NCI-H510A (cell line): ENCODE measurements at regions not wholly inside any gene's neighbourhood (a gene's known extent, or its start where the extent isn't known, plus 50 kb on each side); places are given as distances from the start of the nearest gene placed in this dataset.

ENCODE experiments used
- DNase-seq: peaks from one replicate; lab custom pipeline; 2025; lab: John Stamatoyannopoulos, UW

DNA sequence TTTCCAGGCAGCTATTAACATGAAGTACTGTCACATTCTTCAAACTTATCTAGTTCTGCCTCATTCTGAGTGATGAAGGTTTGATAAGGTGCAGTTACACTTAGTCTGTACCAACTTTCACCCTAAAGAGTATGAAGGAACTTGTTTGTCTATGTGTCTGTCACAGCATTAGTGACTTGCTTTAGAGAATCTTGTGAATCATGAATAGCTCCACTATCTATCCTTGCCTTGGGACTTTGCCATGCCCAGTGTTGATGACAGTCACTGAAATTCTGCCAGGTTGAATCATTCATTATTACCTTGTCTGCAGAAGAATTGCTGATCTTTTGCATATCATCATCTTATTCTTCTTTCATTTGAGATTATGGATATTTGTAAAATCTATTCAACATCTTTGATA lies 50.9 kb upstream of the A1CF start:
- no peak for DNase-seq

DNA sequence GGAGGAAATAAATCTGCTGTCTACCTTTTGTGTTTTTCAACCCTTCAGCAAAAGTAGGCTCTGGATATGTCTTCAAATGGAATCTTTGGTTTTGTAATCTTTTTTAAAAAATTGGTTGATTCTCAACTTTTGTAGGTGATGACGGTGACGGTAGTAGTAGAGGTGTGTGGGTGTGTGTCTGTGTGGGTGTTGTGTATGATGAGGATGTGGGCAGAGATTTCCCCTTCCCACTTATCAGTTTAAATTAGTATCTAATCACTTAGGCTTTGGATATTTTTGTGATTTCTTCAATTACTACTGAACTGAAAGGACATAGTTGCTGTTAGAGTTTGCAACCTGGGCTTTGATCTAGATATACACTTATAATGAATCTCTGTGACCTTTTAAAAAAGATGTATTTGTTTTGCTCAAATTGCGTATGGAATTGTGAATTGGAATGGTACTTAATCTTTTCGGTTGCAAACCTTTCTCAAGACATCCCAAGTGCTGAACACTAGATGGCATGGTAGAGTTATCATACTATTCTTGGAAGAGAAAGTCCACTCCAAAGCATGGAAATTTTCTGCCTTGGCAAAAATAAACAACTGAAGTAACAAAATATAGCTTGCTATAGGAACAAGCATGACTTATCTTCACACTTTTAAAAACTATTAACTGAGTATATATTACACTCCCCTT lies 51.9 kb upstream of the A1CF start:
- no peak for DNase-seq

DNA sequence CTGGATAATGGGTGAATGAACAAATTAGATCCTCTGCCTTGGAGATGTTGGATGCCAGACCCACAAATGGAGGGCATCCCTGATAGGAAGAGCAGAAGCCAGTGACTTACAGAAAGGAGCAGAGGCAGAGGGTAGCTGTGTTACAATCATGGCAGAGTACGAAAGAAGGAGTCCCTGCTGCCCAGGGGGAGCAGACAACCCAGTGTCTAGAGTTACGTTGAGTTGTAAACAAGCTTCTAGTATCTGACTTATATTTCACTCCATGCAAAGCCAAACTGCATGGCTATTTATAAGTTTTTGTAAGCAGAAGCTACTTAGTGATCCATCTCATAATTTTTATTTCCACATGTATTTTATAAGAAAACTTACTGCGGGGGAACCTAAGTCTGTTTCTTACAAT lies 56.2 kb upstream of the A1CF start:
- no peak for DNase-seq

DNA sequence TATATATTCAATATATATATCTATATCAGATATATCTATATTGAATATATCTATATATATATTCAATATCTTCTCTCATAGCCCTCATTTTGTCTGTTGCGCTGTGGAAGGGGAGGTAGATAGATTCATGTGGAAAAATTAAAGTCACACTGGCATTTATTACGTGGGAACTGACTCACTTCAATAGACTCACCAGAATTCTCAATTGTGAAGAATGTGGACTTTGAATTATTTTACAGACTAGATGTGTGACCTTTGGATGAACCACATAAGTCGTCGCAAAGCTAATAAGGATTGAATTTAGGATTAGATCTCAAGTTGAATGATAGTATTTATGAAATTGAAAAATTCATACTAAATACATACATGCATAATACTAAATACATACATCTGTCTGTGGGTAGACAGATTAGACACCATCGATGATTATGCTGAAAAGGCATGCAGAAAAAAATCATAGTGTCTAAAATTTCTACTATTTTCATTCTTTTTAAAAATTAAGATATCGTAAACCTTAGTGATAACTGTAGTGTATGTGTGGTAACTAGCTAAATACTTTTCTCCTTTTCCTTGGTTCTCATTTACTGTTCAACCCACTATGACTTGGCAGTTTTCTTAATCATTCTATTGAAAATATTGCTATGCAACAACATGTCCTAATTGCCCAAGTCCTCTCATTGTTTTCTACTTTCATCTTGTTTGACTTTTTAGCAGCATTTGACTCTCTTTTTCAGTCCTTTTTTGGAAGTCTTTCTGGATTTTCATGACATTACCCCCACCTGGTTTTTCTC lies 61.8 kb upstream of the A1CF start:
- no peak for DNase-seq

DNA sequence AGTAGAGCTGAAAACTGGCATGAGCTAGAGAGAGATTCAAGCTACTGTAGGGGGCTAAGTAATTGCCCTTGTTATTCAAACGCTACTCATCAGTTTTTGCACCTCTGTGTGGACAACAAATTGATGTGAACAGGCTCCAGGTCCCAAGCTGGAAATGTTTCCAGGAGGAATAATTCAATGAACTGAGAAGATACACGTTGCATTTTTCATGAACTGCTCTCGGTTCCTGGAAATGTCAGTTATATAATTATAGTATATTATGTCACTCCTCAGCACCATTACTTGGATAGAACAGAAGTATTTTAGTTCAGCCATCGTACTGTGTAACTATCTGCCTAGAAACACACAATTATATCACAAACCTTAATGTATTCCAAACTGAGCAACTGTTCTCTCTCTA lies 65.9 kb upstream of the A1CF start:
- no peak for DNase-seq

DNA sequence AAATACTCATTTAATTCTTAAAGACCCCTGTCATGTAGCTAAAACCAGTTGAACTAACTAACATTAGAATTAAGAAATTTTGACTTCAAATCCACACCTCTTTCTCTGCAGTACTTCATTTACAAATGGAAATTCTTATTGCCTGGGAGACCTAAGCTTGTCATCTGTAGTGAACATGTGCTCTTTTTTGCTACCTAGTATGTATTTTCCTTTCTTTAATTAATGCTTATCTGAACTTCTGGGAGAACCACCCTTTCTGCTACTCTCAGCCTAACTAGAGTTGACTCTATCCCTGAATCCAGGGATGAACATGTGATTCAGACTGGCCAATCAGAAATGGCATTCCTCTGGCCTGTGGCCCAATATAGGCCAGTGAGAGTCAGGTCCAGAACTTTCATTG lies 75.9 kb upstream of the A1CF start:
- no peak for DNase-seq

DNA sequence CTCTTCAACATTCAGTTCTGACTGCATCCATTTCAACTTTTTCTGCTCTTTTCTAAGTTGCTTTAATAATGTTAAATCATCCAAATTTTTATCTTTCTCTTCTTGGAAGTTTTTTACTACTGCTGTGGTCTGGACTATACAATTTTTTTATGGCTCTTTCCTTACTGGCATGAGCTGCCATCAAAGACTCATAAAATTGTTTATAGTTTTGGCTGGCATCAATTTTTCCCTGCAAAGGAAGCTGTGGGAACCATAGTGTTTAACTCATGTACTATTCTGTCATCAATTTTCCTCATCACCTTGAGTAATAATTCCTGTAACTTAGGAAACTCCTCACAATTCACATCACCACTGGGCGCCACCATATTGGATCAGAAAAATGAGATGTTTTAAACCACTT lies 77.6 kb upstream of the A1CF start:
- DNase-seq: no peak

DNA sequence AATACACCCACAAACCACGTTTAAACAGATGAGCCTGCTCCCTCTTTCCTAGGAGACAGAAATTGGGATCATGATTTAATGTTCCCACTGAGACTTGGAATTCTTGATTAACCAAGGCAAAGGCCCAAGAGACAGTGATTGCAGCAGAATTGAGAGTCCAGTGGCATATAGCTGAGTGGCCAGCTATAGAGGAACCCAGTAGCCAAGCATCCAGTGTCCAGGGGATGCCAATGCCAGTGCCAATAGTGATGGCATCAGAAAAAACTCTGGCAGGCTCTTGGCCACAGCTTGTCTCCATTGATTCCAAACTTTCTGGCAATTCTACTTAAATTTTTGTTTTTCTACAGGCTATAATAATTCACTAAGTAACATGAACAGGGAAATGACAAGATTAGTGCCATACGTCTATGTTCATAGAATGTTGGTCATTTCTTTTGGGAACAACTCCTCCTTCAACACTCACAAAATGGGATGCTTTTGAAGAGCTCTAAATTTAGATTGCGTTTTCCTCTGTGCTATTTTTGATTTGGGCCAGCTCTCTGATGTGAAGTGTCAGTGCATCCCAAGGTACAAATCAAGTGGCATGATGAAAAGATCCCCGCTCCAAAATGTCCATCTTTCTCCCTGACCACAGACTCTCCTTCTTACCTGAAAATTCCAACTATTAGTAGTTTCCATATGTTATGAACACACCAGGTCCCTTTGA lies 83.1 kb upstream of the A1CF start:
- no peak for DNase-seq

DNA sequence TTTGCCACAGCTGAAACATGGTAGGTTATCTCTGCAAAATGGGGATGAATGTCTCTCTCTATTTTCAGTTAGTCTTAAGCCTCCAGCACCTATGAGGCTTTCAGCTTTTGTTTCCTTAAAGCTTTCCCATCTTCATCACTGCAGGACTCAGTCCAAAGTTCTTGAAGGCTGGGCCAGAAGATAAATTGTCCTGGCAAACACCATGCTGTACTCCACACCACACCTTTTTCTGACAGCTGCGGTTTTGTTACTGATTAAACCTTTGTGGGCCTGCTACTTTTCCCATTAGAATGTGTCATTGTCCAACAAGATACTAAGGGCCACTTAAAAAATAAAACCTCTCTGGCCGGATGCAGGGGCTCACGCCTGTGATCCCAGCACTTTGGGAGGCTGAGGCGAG lies 87.2 kb upstream of the A1CF start:
- DNase-seq: no peak

DNA sequence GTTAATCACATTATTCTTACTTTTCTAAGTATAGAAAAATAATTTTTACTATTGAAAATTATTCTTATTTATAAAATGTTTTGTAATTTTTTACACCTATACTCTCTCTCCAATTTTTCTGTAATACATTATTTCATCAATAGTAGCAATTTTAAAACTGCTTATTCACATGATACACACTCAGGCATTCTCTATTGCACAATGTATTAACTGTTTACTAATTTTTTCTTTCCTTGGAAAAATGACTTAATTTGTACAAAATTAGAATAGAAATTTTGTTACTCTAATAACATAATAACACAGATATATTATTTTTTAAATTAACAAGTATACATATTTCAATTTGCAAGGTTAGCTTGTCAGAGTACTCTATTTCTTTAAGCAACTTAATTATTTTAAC lies 92.9 kb upstream of the PRKG1 start:
- no peak for DNase-seq

DNA sequence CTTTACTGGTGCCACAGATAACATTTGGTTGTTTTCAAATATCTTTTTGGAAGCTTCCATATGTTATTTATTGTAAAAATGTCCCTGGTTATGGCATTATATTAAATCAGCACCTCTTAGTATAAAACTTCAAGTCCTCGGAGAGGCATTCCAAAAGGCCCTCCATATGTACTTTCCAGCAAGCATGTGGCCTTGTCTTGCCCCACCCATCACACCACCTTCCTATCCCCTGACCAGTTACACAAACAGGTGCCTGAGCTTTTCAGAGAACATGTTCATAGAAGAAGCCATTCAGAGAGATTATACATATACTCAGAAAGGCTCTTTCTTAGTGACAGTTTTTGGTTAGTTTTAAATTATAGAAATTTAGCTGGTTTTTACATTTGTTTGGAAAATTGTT lies 92.4 kb upstream of the PRKG1 start:
- DNase-seq: no peak

DNA sequence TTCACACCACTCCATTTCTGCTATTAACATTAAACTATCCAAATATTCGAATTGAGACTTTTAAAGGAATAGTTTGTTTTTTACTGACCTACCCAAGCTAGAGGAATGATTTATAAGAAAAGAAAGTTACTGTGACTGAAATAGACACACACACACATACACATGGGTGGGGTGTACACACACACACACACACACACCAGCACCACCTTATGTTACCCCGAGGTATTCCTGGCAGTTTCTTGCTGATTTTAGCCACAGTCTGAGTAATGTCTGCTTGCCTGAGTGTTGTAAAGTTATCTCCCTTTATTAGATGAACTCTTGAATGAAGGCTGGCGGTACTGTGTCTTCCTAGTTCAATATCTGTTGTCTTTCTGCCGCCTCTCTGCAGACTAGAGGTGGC lies 91.3 kb upstream of the PRKG1 start:
- no peak for DNase-seq

DNA sequence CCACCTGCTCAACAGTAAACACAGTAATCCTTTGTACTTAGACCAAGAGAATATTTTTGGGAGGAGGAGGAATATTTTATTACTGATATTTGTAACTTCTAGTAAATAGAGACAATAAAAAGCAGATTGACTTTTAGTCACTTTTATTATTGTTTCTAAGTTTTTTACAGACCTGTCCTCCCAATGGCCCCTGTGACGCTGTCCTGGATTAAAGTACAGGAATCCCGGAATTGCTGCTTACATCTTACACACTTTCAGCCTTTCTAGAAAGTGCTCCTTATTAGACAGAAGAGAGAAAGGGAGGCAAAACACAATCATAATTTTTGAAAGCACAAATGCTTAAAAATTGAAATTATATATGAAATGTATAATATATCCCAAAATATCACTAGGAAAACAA lies 86.4 kb upstream of the PRKG1 start:
- DNase-seq: no peak

DNA sequence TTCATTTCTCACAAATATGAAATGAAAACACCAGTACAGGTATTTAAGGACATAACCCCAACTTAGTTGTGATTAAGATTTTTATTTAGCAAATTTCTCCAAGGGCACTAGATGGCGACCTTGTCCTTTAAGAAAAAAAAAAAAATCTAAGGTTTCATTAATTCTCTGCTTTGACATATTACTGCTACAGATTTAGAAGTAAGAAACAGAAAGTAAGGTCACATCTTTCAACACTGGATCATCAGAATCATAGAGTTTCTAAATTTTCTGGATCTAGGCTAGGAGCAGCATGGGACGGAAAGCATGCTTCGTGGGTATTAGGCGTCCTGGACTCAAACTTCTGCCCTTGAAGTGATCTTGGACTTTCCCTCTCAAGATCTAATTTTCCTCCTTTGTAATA lies 85.5 kb upstream of the PRKG1 start:
- DNase-seq: no peak

DNA sequence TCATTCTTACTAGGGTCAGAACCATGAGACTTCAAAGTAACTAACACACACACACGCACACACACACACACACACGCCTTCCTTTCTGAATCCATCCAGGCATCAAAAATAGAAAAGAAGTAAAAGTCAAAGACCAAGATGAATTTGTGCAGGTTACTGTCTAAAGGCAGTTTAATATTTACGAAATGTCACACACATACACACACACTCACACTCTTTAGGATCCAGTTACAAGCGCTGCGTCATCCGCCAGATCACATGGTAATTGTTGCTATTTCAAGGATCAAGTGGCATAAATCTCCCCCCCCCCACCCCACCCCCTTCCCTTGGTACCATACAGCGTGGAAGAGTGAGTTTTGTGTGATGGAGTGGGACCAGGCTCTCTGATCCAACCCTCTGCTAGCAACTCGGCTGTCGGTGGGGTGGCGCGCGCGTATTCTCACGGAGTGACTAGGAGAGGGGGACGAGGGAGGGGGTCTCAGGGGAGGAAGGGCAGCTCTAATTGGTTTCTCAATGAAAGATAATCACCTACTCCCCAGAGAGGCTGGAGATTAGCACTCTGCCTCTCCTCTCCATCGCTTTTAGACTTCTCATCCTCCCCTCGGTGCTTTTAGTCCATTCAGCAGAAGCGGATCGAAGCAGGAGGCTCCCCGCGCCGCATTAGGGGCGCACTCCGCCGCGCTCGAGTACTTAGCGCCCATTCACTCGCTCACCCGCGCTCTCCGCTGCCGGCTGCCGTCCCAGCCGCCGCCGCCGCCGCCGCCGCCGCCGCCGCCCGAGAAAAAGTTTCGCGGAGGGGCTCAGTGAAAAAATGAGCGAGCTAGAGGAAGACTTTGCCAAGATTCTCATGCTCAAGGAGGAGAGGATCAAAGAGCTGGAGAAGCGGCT lies 83.5 kb upstream of the PRKG1 start:
- DNase-seq: peak; percentile 7

DNA sequence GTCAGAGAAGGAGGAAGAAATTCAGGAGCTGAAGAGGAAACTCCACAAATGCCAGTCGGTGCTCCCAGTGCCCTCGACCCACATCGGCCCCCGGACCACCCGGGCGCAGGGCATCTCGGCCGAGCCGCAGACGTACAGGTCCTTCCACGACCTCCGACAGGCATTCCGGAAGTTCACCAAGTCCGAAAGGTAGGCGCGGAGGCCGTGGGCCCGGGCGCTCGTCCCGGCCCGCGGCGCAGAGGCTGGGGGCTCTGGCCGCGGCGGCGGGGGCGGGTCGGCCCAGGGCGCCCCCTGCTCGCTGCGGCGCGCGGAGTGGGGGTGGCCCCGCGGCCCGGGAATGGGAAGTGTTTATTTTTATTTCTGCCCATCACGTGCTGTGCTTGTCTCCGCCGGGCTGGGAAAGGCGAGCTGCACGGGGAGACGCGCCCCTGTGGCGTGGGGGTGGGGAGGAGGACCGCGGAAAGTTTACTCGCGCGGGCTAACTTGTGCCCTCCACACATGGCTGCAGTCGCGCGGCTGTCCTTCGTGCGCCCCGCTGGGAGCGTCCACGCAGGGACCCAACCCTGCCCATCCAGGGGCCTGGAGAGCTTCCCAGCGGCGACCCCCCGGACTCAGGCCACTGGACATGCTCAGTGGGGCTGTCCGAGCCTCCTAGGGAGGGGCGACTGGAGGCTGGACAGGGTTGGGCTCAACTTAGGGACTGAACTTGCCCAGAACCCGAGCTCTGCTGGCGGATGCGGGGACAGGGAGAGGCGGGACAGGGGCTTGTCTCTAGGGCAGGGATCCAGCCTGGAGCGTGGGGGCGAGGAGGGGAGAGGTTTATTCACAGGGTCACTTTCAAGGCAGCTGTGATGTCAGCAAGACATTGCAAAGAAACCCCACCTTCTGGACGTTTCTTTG lies 82.6 kb upstream of the PRKG1 start:
- no peak for DNase-seq

DNA sequence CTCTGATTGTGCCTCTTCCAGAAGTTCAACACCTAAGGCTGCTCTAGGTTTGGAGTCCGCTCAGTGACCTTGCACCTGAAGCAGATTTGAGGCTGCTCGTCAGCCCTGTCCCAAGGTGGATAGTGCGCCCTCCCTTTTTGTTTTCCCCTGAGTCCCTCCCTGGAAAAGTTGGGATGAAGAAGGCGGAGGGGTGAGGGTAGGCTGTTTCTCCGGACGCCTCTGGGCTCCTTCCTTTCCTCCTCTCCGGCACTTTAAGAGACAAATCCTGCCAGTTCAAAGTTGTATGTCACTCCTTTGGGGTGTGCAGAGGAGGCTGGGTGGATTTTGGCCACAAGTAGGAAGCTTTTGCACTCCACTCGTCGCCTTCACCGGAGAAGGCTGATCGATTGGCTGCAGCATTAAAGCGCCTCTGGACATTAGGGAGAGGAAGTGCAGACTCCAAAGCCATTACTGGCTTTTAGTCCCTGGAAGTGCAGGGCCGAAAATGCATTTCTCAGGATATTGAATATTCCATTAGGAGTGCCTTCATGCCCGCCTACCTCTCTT lies 81.9 kb upstream of the PRKG1 start:
- DNase-seq: no peak

DNA sequence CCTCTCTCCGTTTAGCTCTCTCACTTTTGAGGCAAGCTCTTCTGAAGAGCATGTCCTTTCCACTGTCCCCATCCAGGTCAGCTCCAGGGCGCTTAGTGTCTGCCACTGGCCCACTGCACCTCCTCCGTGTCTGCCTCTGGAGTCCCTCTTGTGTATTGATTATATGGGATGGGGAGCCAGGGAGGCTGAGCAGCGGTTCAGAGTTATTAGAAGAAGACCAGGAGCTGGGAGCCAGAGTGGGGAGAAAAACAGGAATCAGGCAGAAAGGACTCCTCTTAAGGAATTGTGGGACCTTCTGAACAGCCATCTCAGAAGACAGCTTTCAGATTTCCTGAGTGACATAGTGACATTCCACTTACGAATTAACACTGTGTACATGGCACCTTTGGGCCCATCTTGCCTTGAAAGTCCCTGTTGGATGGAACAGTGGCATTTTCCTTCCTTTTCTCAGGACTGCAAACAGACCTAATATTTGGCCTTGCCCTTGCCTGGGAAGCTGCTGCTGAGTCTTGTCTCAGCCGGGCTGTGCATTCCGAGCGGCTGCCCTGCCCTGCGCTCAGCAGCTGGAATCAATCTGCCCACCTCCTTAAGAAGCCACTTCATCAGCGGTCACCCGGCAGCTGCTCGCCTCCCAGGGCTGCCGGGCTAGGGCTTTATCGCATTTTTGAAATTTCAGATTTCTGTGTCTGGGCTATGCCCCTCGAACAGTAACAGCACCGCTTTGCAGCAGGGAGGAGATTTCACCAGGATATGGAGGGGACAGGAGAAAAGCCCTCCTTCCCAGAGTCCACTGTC lies 81.1 kb upstream of the PRKG1 start:
- no peak for DNase-seq

DNA sequence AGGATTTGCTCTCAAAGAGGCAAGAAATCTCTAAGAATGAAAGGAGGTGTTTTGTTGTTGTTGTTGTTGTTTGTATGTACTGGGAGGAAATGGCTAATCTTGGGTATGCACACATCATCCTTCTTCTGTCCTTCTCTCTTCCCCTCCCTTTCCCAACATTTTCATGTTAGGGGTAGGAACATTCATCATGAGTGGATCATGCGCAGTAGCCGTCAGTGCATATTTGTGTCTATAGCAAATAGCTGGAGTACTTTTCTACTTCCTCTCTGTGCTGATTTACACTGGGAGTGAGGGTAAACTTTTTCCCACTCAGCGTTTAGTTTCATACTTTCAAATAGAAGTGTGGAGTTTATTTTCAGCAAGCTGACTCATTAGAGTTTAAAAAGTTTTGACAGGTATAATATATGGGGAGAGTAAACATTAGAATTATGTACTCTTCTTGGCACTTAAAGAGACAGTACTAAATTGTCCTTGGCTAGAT lies 80.5 kb upstream of the PRKG1 start:
- no peak for DNase-seq

DNA sequence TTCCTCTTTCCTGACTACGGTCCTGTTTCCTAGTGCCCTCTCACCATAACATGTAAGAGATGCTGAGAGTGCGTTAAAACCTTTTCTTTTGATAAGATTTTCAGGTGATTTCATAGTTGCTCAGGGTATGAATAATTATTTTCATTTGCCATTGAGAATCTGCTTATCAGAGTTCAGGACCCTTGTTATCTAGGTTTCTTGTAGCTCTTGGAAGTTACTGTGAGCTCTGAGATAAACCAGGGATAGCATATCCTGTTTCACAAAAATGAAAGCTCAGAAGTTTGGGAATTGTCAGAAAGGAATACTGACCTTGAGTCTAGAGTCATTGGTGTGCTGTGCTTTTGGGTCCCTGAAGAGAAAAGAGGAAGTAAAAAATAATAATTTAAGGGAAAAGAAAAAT lies 76.8 kb upstream of the PRKG1 start:
- DNase-seq: no peak
